Progenitor cell of endocrine pancreas (in vitro differentiated cells): ENCODE measurements at regions not wholly inside any gene's neighbourhood (a gene's known extent, or its start where the extent isn't known, plus 50 kb on each side); places are given as distances from the start of the nearest gene placed in this dataset.

ENCODE experiments used
- DNase-seq: peaks from one replicate; pipeline ENCODE4 v3.0.0; 2021; ENCODE audit warnings: low spot score; ENCODE audit not compliant: unreplicated experiment
- H3K27ac Mint-ChIP-seq: 2 replicates; pipeline ENCODE4 v1.8.0; 2021; ENCODE audit warnings: mild to moderate bottlenecking, moderate library complexity, mixed read lengths
- H3K27me3 Mint-ChIP-seq: 2 replicates; pipeline ENCODE4 v1.8.0; 2021; ENCODE audit warnings: mixed read lengths
- H3K36me3 Mint-ChIP-seq: 2 replicates; pipeline ENCODE4 v1.8.0; 2022; ENCODE audit warnings: mixed read lengths; ENCODE audit not compliant: insufficient read depth
- H3K4me1 Mint-ChIP-seq: 2 replicates; pipeline ENCODE4 v1.8.0; 2021; ENCODE audit warnings: low read depth, mixed read lengths
- H3K4me3 Mint-ChIP-seq: 2 replicates; pipeline ENCODE4 v1.8.0; 2021; ENCODE audit warnings: low read depth, mild to moderate bottlenecking, moderate library complexity, mixed read lengths
- H3K9me3 Mint-ChIP-seq: 2 replicates; pipeline ENCODE4 v1.8.0; 2021; ENCODE audit warnings: low read depth, mixed read lengths
- CTCF ChIP-seq: fragments of 200-600 bp; sonication (generic); IDR thresholded peaks from one replicate; pipeline ENCODE4 v1.5.0; 2021; ENCODE audit warnings: antibody characterized with exemption, mild to moderate bottlenecking; ENCODE audit not compliant: unreplicated experiment

- Mint-ChIP-seq H3K27me3 (peaks cover 2% of the 10 kb centered on the region), H3K36me3 (no peaks in the 10 kb centered on the region), H3K27ac (no peak overlapping the region), H3K4me1 (no peaks in the 10 kb centered on the region), H3K4me3 (no peak overlapping the region), H3K9me3 (no peaks in the 10 kb centered on the region)
- no peak for DNase-seq
- TF ChIP-seq CTCF, result peak; percentile 28
These were observed 90.2 kb upstream of the ISX start for GRCh38 chr22:34975721-34976120.

GRCh38 chr22:34976474-34976873 is 89.5 kb upstream of the ISX start:
- Mint-ChIP-seq H3K36me3 (no peaks in the 10 kb centered on the region), H3K4me3 (no peak overlapping the region), H3K4me1 (no peaks in the 10 kb centered on the region), H3K9me3 (no peaks in the 10 kb centered on the region), H3K27me3 (peaks cover 2% of the 10 kb centered on the region), H3K27ac (no peak overlapping the region)
- TF ChIP-seq CTCF, result no peak
- DNase-seq, result no peak

- Mint-ChIP-seq H3K4me3 (no peak overlapping the region), H3K27ac (no peak overlapping the region), H3K27me3 (peaks cover 2% of the 10 kb centered on the region), H3K4me1 (no peaks in the 10 kb centered on the region), H3K9me3 (no peaks in the 10 kb centered on the region), H3K36me3 (no peaks in the 10 kb centered on the region)
- no peak for TF ChIP-seq CTCF
- no peak for DNase-seq
These were observed 89.1 kb upstream of the ISX start for GRCh38 chr22:34976886-34977285.

GRCh38 chr22:34986523-34986922 is 79.4 kb upstream of the ISX start:
- peaks cover 17% of the 10 kb centered on the region for H3K9me3 Mint-ChIP-seq
- H3K27me3 Mint-ChIP-seq, result no peaks in the 10 kb centered on the region
- no peaks in the 10 kb centered on the region for H3K36me3 Mint-ChIP-seq
- no peak for TF ChIP-seq CTCF
- DNase-seq, result no peak
- H3K4me3 Mint-ChIP-seq, result no peak overlapping the region
- no peaks in the 10 kb centered on the region for H3K4me1 Mint-ChIP-seq
- no peak overlapping the region for H3K27ac Mint-ChIP-seq

GRCh38 chr22:34992672-34993071 is 73.3 kb upstream of the ISX start:
- no peaks in the 10 kb centered on the region for H3K4me1 Mint-ChIP-seq
- DNase-seq, result no peak
- no peak overlapping the region for H3K27ac Mint-ChIP-seq
- H3K36me3 Mint-ChIP-seq, result no peaks in the 10 kb centered on the region
- no peak for TF ChIP-seq CTCF
- peaks cover 3% of the 10 kb centered on the region for H3K9me3 Mint-ChIP-seq
- no peak overlapping the region for H3K4me3 Mint-ChIP-seq
- H3K27me3 Mint-ChIP-seq, result peaks cover 4% of the 10 kb centered on the region
